K562 (cell line): ENCODE measurements at regions not wholly inside any gene's neighbourhood (a gene's known extent, or its start where the extent isn't known, plus 50 kb on each side); places are given as distances from the start of the nearest gene placed in this dataset.

Experiments used
- ATF1 ChIP-seq, 2 experiments: fragments of 450-650 bp in 1 of 2; IDR thresholded peaks; 2 replicates each; pipeline ENCODE4 v1.6.1; 2016; ENCODE audit warnings: missing compliant biosample characterization in 1 of 2, missing genetic modification characterization in 1 of 2
- CBX8 ChIP-seq: fragments of 200-600 bp; sonication (generic); IDR thresholded peaks from 2 replicates; pipeline ENCODE4 v1.6.1; 2012; ENCODE audit warnings: borderline replicate concordance, mixed run types, low read depth, mild to moderate bottlenecking, moderate library complexity, mixed read lengths, low read length, control low read depth, inconsistent platforms; ENCODE audit not compliant: poor library complexity, severe bottlenecking; ENCODE audit errors: extremely low read depth
- ELF1 ChIP-seq: fragments of 200-800 bp; sonication (Bioruptor generic); IDR thresholded peaks from 2 replicates; pipeline ENCODE4 v1.6.1; 2016; ENCODE audit warnings: missing genetic modification characterization, missing compliant biosample characterization
- FOXJ2 ChIP-seq: fragments of 200-800 bp; sonication (Bioruptor generic); IDR thresholded peaks from 2 replicates; pipeline ENCODE4 v1.6.1; 2016; ENCODE audit warnings: missing genetic modification characterization, missing compliant biosample characterization
- FOXO4 ChIP-seq: fragments of 450-650 bp; formaldehyde crosslinking; IDR thresholded peaks from 2 replicates; pipeline ENCODE4 v1.4.0; 2020; ENCODE audit warnings: mild to moderate bottlenecking, moderate library complexity
- HCFC1 ChIP-seq: IDR thresholded peaks from 2 replicates; pipeline ENCODE4 v1.6.1; 2012; ENCODE audit warnings: low read depth, low read length, improper control_type of control experiment
- REST ChIP-seq, 2 experiments: fragments of 450-650 bp; formaldehyde crosslinking in 1 of 2; IDR thresholded peaks; 2 replicates each; pipeline versions ENCODE4 v1.4.0 to v1.6.1; 2014 to 2020; ENCODE audit warnings: mild to moderate bottlenecking in 2 of 2, borderline replicate concordance in 1 of 2, low read depth in 1 of 2
- ZNF561 ChIP-seq: fragments of 450-650 bp; formaldehyde crosslinking; conservative IDR thresholded peaks from 2 replicates; pipeline ENCODE4 v1.4.0; 2020; ENCODE audit warnings: mild to moderate bottlenecking, moderate library complexity
- TF ChIP-seq, protein P1 (sequence below): IDR thresholded peaks from 3 replicates; pipeline ENCODE4 v1.6.1; 2011; ENCODE audit warnings: borderline replicate concordance, mild to moderate bottlenecking; ENCODE audit not compliant: insufficient read length, insufficient read depth
- TF ChIP-seq, protein P2 (sequence below): fragments of 200-800 bp; sonication (Bioruptor generic); IDR thresholded peaks from 2 replicates; pipeline ENCODE4 v1.6.1; 2017; ENCODE audit warnings: missing genetic modification characterization, missing compliant biosample characterization

DNA sequence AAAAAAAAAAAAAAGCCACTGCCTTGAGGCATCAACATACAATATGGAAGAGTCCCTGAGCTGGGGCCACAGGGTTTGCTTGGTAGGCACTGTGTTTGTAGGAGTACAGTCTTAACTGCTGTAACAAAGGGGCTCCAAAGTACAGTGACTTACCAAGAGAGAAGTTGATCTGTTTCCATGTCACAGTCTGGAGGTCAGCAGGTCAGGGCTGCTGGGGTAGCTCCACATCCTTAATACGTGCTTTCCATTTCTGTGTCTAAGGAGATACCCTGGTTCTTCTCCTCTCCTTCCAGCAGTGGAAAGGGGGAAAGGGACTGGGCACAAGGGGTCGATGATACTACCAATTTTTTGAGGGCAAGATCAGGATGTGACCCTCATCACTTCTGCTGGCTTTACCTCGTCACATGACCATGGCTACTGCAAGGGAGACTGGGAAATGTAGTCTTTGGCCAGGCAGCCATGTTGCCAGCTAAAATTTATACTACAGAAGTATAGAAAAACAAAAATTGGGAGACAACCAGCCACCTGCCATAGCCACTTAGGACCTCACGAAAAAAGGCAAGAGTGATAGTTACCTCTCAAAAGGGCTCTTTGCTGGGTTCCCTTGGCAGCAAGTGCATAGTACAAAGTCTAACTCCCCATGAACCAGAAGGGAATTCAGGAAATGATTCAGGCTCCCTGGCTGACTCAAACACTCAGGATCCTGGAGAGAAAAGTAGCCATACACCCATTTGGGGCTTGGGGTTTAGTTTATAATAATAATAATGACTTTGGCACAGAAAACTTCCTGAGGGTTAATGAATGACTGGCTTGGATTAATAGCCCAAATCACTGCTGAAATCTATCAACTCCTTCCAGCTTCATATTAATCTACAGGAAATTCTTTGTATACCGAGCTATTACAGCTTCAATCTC lies 52.7 kb upstream of the ATP5PO start (continued):
- no peak for TF ChIP-seq ATF1 (CRISPR knock-in tag; IDR thresholded peaks at IDR 0.05)
- TF ChIP-seq ATF1 (tag; IDR thresholded peaks at IDR 0.05) = peak; percentile 59
- TF ChIP-seq ELF1 (tag) = peak; percentile 54
- TF ChIP-seq, protein P1, sequence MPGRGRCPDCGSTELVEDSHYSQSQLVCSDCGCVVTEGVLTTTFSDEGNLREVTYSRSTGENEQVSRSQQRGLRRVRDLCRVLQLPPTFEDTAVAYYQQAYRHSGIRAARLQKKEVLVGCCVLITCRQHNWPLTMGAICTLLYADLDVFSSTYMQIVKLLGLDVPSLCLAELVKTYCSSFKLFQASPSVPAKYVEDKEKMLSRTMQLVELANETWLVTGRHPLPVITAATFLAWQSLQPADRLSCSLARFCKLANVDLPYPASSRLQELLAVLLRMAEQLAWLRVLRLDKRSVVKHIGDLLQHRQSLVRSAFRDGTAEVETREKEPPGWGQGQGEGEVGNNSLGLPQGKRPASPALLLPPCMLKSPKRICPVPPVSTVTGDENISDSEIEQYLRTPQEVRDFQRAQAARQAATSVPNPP = no peak
- TF ChIP-seq HCFC1 = peak; percentile 96
- peak; percentile 66 for TF ChIP-seq REST (IDR thresholded peaks at IDR 0.05; ENCODE audit: borderline replicate concordance)
- no peak for TF ChIP-seq REST (CRISPR knock-in tag; IDR thresholded peaks at IDR 0.05; ENCODE audit: low read depth)
- TF ChIP-seq, protein P2, sequence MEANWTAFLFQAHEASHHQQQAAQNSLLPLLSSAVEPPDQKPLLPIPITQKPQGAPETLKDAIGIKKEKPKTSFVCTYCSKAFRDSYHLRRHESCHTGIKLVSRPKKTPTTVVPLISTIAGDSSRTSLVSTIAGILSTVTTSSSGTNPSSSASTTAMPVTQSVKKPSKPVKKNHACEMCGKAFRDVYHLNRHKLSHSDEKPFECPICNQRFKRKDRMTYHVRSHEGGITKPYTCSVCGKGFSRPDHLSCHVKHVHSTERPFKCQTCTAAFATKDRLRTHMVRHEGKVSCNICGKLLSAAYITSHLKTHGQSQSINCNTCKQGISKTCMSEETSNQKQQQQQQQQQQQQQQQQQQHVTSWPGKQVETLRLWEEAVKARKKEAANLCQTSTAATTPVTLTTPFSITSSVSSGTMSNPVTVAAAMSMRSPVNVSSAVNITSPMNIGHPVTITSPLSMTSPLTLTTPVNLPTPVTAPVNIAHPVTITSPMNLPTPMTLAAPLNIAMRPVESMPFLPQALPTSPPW = 0 out of 2 replicates have a peak, but pooled peaks have one; percentile 16
- TF ChIP-seq ZNF561 (CRISPR knock-in tag) = no peak
- no peak for TF ChIP-seq FOXJ2 (tag)
- no peak for TF ChIP-seq FOXO4 (CRISPR knock-in tag)
- TF ChIP-seq CBX8 = no peak
